GM19328 (cell line): ENCODE measurements at regions not wholly inside any gene's neighbourhood (a gene's known extent, or its start where the extent isn't known, plus 50 kb on each side); places are given as distances from the start of the nearest gene placed in this dataset.
"Not testable (repeated sequence)": the region's sequence is repeated elsewhere in the genome, so short reads cannot be mapped to it uniquely, and the experiment has no call there.

Experiments
- ATAC-seq: cut with Tn5 transposase; IDR thresholded peaks from one replicate; pipeline ENCODE4 v1.9.1; 2021; ENCODE audit warnings: mild to moderate bottlenecking, moderate library complexity; ENCODE audit not compliant: unreplicated experiment

GRCh38 chr1:41994195-41994894 lies 75.6 kb upstream of the HIVEP3 start:
- ATAC-seq = no peak

GRCh38 chr1:41983451-41983850 lies 64.7 kb upstream of the HIVEP3 start:
- ATAC-seq = no peak

- no peak for ATAC-seq
These were observed 63.1 kb upstream of the HIVEP3 start for GRCh38 chr1:41981796-41982195.

GRCh38 chr1:41980827-41981653 lies 62.3 kb upstream of the HIVEP3 start:
- ATAC-seq = no peak

- ATAC-seq = no peak
These were observed 60.3 kb upstream of the HIVEP3 start for GRCh38 chr1:41978986-41979385.

- no peak for ATAC-seq
These were observed 58.6 kb upstream of the HIVEP3 start for GRCh38 chr1:41977326-41977725.

GRCh38 chr1:41976671-41977070 lies 57.9 kb upstream of the HIVEP3 start:
- ATAC-seq = no peak

- no peak for ATAC-seq
These were observed 57.3 kb upstream of the HIVEP3 start for GRCh38 chr1:41975850-41976569.

- ATAC-seq = no peak
These were observed 56.4 kb upstream of the HIVEP3 start for GRCh38 chr1:41975121-41975520.

- not testable (repeated sequence) for ATAC-seq
These were observed 49.8 kb upstream of the HIVEP3 start for GRCh38 chr1:41968557-41968956.
